UCSD-AML1 (cell line): ENCODE measurements at regions not wholly inside any gene's neighbourhood (a gene's known extent, or its start where the extent isn't known, plus 50 kb on each side); places are given as distances from the start of the nearest gene placed in this dataset.

ENCODE experiments used
- DNase-seq: peaks from one replicate; lab custom pipeline; 2025; ENCODE audit not compliant: unreplicated experiment; lab: John Stamatoyannopoulos, UW

GRCh38 chr1:217224201-217224600 is 406.7 kb downstream of the GPATCH2 start:
- no peak for DNase-seq

GRCh38 chr1:217214551-217214950 is 416.3 kb downstream of the GPATCH2 start:
- no peak for DNase-seq

GRCh38 chr1:217211486-217211885 is 419.4 kb downstream of the GPATCH2 start:
- no peak for DNase-seq

- DNase-seq = no peak
These were observed 425.3 kb downstream of the GPATCH2 start for GRCh38 chr1:217205578-217205977.

GRCh38 chr1:217196616-217197015 is 434.3 kb downstream of the GPATCH2 start:
- DNase-seq = no peak

DNA sequence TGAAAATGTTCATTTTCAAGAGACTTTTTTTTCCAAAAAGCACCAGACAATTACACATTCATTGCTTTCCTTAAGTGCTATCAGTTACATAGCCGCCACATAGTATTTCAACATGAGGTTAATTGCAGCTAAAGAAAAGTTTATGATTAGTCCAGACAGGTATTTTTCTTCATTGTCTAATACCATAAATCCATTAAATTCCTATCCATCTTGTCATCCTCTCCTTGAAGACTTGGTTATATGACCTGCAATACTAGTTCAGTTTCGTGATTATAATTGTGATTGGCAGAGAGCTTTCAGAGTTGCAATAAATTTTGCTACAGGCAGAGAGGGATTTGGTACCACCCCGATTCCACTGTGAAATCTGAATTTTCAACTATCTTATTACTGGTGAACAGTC is 437.7 kb downstream of the GPATCH2 start:
- DNase-seq = no peak

DNA sequence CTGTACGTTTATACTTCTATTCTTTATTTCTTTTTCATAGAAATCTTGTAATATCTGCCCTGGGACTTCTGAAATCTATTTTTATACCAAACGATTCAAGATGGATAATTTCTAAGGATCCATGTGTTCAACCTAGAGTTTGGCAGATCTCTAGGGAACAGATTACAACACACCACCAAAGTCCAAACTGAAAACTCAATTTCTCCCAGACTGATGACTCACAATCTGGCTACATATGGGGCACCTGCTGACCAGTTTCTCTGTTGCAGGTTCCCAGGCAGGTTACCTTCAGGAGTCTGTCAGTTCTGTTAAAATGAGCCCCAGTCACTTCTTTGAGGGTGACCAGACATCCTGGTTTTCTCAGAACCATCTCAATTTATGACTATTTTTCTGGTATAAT is 439.4 kb downstream of the GPATCH2 start:
- DNase-seq = no peak

DNA sequence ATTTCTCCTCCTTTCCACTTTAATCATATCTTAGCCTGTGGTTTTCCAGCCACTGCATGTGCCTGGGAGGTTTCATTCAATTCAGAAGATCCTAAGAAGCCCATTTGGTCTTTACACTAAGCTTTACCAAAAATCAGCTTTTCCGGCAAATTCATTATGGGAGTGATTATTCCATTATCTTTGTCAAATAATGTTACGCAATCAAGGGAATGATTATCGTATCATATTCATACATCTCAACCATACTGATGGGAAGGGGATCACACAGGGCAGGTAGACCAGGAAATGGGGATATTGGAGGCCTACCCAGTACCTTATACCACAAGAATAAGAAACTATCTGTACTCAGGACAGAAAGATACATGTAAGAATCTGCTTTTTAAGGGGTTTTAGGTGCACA is 440.5 kb downstream of the GPATCH2 start:
- DNase-seq = no peak

GRCh38 chr1:217189362-217189761 is 441.5 kb downstream of the GPATCH2 start:
- DNase-seq = no peak

DNA sequence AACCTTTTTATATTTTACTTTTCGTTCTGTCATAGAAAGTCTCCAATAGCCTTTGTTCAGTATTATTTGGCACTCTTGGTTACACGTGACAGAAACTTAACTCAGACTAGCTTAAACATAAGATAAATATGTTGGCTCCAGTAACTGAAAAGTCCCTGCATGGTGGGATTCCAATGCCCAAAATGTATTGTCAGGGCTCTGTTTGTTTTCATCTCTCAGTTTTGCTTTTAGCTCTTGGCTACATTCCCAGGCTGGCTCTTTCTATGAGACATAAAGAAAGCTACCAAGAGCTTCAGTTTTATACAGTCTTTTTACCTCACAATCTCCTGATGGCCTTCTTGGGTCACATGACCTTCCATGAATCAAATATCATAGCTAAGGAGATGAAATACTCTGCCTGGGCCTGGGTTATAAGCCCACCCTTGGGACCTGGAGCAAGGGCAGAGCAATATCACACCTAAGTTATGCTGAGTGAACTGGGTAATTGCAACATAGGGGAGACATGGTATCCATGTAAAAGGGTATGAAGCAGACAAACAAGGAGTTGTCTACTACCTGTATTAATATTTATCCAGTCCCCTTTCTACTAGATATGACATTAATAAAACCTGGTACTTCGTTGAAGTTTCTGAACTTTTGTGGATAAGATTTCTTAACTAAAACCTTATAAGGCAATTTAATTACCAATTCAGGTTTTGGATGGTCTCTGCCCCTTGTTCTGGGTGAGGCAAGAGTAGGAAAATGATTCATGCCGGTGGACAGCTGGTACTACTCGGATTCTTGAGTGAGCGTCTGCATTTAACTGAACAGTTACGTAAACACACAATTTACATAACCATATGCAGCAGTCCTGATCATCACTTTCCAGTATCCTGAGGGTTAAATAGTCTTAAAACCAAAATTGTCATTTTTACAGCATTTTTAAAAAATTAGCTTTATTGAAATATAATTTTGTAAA is 442.3 kb downstream of the GPATCH2 start:
- no peak for DNase-seq

- no peak for DNase-seq
These were observed 444.2 kb downstream of the GPATCH2 start for GRCh38 chr1:217186664-217187063.

DNA sequence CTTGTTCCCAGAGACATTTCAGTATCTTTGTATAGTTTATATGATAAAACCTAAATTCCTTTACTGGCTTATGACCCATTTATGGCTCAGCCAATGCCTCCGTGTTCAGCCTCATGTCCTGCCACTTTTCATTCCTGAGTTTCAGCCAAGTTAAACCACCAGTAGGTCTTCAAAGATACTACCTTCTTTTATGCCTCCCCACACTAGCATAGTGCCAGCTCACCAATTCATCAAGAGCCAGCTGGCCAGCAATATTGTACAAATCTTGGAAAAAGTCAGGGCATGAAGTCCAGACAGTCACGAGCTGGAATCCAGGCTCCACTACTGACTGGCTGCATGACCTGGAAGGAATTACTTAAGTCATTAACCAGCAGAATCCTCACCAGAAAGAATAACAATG is 446.0 kb downstream of the GPATCH2 start:
- no peak for DNase-seq

DNA sequence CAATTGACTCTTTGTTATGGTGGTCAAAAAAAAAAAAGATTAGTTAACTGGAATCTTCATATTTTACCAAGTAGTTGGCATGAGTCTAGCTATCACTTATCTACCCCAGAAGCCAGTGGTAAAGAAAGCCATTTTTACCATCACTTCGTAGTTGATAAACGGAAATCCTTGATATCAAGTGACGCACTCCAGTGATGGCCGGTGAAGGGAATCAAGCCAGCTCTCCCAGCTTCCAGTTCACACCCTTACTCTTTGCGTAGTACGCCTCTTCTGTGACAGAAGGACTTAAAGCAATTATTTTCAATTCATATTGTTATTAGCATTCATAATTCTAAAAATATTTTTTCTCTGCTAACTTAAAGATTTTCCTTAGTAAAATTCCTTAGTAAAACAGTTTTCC is 447.9 kb downstream of the GPATCH2 start:
- DNase-seq = no peak

GRCh38 chr1:217181756-217182155 is 449.1 kb downstream of the GPATCH2 start:
- DNase-seq = no peak

DNA sequence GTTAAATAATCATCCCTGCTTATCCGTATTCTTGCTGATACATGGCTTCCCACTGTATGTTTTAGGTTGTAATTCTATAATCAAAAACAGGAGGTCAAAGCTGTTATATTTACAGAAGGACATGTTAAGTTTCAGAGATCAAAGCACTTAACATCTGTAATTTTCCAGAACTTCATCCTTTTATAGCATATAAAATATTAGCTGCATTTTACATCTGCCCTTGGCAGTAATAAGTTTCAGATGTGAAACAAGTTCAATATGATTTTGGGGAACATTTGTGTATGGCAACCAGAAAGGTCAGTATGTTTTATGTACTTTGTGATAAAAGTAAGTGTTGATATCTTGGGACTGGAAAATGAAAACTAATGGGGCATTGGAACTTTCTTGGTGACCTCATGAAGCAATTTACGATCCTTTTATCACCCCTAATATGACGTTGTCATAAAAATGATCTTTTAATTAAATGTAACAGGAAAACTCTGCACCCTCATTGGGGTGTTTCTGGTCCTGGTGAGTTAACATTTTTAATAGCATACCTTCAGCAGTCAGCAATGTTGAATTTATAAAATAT is 449.6 kb downstream of the GPATCH2 start:
- DNase-seq = no peak

DNA sequence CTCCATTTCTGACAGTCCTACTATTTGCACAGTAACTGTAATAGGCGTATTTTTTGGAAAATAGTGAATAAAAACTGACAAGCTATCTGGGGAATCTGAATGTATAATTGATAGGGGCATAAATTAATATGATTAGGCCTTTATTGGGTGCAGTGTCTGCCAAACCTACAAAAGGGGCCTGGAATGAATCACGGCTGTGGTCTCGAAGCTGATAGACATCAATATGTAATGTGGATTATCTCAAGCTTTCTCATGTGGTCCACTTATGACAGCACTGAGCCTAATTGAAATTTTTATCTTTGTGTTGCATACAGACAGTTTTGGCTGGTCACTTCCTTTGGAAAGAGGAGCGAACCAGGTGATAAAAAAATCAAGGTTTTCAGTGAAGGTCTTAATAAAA is 450.4 kb downstream of the GPATCH2 start:
- no peak for DNase-seq

GRCh38 chr1:217164403-217164802 is 441.2 kb upstream of the ESRRG start:
- DNase-seq = no peak

GRCh38 chr1:217153361-217153760 is 430.1 kb upstream of the ESRRG start:
- DNase-seq = no peak

- no peak for DNase-seq
These were observed 427.1 kb upstream of the ESRRG start for GRCh38 chr1:217150366-217150765.

DNA sequence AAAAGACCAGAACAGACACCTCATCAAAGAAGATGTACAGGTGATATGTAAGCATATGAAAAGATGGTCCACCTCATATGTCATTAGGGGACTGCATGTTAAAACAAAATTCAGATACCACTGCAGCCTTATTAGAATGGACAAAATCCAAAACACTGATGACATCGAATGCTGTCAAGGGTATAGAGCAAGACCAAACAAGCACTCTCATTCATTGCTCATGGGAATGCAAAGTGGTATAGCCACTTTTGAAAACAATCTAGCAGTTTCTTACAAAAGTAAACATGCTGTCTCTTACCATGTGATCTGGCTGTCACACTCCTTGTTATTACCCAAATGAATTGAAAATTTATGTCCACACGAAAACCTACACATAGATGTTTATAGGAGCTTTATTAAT is 426.6 kb upstream of the ESRRG start:
- DNase-seq = no peak

- DNase-seq = no peak
These were observed 418.5 kb upstream of the ESRRG start for GRCh38 chr1:217141711-217142110.

GRCh38 chr1:217140041-217140901 is 417.0 kb upstream of the ESRRG start:
- DNase-seq = no peak
